Activated CD4-positive, alpha-beta T cell treated with anti-CD3 and anti-CD28 coated beads, Interleukin-2, Interleukin-6, amounts not matched to agents 100 ng/mL and 50 ng/mL, durations not matched to agents 16 hours and 8 hours (primary cell): ENCODE measurements at regions not wholly inside any gene's neighbourhood (a gene's known extent, or its start where the extent isn't known, plus 50 kb on each side); places are given as distances from the start of the nearest gene placed in this dataset.

Experiments used
- DNase-seq: peaks from one replicate; pipeline ENCODE4 v3.0.0-alpha.2; 2020

DNA sequence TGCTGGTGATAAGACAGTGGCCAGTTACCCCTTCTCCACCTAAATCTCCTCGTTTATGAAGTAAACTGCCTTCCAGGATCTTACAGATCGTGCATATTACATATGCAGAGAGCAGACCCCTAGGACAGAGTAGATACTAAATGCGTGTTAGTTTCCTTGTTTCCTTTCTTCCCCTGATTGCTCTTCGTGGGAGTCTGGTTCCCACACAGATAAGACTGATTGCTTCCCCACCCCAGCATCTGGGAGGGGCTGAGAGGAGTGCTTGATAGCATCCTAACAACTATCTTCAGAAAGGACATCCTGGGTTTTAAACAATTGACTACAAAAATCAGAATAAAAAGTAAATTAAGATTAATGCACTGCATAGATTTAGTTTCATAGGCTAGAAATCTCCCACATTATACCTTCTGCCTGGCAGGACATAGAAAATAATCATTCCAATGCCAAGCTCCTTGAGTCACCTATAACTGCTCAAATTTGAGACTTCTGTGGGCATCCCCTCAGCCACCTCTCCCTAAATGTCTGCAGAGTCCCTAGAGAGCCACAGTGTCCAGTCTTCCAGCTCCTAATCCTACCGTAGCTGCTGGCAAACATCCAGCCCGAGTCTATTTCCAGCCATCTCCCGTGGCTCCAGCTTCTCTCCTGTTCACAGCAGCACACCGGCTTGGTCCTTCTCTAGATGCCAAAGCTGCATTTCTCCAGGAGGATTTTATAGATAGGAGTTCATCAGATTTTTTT, 128.3 kb downstream of the LRRC30 start:
- no peak for DNase-seq

DNA sequence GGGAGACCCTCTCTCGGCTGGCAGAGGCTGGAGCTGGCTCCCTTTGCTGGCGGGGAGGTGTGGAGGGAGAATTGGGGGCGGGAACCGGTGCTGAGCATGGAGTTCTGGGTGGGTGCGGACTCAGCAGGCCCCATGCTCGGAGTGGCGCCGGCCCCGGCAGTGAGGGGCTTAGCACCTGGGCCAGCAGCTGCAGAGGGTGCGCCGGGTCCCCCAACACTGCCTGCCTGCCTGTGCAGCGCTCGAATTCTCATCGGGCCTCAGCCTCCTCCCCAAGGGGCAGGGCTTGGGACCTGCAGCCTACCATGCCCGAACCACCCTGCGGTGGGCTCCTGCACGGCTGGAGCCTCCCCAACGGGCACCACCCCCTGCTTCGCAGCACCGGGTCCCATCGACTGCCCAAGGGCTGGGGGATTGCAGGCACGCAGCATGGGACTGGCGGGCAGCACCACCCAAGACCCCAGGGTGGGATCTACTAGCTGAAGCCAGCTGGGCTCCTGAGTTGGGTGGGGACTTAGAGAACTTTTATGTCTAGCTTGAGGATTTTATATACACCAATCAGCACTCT, 129.8 kb downstream of the LRRC30 start:
- DNase-seq: no peak

DNA sequence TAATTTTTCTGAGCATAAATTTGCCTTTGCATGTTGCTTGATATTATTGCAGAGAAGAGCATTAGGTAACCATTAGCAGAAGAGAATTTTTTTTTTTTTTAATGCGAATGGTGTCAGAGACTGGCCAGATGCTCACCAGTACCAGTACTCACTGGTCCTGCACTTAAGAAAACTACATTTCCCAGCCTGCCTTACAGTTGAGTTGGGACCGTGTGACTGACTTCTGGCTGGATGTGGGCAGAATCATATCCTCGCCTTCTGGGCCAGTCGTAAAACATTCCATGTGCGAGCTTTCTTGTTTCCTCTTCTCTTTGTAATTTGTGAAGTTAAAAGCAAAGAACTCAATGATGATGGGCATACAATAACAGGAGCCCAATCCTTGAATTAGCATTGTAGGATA, 132.4 kb downstream of the LRRC30 start:
- no peak for DNase-seq

DNA sequence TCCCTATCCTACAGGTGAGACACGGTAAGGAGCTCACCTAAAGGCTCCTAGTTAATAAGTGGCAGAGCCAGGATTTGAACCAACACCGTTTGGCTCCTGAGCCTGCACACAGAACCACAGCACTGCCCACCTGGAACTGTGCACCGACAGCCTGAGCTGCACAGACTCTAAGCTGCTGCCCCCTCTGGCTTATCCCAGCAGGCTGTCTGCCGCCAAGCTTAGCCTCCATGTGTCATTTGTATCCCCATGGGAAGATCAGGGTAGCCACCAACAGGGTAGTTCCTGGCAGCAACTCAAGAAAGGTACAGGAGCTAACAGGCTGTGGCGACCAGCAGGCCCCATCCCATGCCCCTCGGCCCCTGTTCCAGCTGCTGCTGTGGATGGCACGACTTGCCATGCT, 135.7 kb downstream of the LRRC30 start:
- DNase-seq: no peak

DNA sequence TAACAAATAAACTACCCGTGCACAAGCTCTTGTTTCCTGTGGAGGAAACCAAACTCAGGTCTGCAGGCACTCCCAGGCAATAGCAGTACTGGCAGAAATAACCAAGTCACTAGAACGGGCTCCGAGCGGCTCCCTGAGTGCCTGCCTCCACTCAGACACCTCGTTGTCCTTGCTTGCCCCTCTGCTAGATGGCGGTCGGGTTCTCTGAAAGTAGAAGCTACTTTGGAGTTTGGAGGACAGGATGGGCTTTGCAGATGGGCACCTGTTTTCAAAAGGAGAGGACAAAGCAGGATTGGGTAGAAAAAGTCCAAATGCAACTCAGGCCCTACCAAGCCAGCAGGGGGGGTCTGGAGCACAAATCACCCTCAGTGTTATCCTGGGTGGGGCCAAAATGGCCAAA, 136.4 kb downstream of the LRRC30 start:
- DNase-seq: no peak

DNA sequence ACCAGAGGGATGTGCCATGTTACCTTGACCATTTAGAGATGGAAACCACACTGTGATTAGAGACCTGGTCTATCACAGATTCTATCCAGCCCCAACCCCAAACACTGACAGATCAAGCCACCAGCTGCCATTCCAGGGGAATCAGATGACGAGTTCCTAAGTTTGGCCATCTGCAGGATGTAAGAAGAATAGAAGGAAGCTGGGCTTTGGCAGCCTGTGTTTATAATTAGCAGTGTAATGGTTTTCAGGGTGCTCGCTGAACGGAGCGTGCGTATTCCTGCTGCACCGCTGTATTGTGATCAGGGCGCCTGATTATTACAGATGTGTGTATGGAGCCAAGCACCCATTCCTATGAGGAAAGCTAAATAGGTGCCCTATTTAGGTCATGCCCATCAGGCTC, 138.1 kb downstream of the LRRC30 start:
- no peak for DNase-seq

DNA sequence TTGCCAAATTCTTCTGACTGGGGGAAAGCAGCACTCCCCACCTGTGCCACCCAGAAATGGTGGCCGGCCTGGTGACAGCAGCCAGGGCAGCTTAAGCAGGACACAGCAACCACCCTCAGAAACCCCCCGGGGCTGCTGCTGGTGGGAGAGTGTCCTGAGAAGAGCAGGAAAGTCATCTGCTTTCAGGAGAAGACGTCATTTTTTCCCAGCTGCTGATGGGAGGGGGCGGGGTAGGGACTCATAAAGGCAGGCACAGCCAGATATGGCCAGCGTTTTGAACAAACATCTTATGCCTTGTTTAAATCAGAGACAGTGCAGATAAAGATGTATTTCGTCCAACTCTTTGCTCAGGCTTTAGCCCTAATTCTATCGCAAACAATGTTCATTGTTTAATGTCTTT, 139.5 kb downstream of the LRRC30 start:
- DNase-seq: no peak

DNA sequence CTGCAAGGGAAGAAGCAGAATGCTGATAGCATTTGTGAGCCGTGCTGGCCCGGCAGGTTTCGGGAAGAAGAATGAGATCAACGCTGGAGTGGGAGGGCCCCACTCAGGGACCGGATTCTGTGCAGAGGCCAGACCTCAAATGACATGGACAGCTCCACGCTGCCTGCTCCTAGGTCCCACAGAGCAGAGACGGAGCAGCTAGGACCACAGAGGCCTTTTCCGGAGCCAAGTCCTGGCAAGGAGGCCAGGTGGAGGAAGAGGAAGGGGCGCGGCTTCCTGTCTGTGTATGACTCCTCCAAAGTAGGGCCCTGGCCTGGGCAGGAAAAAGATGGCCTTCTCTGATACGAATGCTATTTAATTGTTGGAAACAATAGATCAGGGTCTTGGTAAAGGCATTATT, 139.9 kb downstream of the LRRC30 start:
- no peak for DNase-seq

DNA sequence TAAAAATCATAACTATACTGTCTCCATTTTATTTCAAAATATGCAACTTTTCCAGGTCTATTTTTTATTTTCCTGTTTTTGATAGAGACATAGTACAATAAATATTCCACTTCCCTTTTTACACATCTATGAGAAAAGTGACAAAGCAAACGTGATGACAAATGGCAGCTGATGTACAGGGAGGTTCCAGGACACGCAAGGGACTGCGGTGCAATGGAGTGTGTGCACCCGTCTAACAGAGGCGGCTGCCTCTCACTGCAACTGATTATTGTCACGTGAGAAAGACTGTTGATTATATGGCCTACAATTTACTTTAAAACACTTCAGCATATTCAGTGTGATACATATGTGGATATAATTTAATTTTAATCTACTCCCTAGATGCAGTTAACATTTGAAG, 142.6 kb downstream of the LRRC30 start:
- DNase-seq: no peak

DNA sequence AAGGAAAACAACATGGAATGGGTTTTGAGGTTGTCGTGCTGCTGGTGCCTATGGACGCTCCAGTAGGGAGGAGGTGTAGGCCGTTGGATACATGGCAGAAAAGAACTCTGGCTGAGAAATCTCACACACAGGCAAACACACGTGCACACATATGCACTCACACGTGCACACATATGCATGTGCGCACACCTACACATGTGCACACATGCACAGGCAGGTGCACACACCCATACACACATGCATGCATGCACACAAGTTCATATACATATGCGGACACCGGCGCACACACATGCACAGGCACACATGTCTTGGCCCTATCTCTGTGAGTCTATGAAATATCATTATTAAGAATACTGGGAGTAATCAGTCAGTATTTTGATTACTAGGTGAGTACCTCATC, 150.4 kb downstream of the LRRC30 start:
- no peak for DNase-seq

DNA sequence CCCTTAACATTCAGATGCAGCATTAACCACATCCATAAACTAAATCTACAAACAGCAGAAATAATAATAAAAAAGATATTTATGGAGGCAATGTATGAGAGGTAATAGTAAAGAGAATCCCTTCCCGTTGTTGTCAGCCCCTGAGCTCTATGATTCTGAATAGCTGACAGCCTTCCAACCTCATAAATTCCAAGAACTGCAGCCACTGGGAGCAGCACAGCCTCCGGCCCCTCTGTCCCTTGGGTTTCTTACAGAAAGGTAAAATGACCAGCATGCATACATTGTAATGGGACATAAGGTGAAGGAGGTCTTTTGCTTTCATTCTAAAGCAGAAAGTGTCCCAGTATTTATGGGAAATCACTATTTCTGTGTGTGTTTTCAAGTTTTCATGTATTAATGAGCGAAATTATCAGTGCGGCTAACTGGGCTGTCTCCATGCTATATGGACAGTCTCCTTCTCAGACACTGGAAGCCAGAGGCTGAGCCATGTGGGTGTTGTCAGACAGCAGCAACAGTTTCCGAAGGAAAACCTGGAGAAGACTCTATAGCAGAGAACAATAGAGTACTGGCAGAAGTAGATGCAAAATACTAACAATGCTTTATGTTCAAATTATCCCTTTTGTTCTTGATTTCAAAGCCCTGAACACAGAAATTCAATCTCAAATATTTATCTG, 151.6 kb downstream of the LRRC30 start:
- DNase-seq: no peak

DNA sequence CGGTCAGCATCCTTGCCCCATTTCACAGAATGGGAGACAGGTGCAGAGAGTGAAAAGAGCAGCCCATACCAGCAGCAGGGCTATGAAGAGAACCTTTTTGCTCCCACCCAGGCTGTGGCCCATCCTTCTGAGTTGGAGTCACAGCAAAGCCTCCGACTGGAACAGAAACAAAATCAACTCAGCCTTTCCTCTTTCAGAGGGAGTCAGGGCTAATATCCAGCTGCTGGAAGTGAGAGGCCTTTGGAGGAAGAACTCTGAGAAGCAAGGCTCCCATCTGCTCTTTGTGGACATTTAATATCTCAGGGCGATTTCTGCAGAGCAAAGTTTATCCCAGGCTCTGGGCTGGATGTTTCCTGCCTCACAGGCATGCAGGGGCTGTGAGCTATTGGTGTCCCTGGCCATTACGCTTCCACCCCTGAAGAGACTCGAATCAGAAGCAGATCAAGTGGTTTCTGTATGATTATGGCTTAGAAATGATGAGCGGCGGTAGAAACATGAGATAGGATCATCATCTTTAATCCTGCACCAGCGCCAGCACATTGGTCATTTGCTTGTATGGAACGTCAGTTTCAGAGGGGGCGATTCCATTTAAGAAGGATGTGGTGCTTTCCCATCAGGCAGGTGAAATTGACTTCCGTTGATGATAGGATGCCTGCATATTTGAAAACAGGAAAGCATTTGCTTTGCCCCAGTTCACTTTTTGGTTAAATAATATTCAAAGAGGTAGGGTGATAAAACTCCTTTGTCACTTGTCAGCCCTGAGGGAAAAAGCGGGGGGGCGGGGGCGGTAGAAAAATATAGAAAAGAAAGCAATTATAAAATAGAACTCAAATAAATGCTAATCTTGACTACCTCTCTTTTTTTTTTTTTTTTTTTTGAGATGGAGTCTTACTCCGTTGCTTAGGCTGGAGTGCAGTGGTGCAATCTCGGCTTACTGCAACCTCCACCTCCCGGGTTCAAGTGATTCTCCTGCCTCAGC, 152.4 kb downstream of the LRRC30 start:
- DNase-seq: no peak

DNA sequence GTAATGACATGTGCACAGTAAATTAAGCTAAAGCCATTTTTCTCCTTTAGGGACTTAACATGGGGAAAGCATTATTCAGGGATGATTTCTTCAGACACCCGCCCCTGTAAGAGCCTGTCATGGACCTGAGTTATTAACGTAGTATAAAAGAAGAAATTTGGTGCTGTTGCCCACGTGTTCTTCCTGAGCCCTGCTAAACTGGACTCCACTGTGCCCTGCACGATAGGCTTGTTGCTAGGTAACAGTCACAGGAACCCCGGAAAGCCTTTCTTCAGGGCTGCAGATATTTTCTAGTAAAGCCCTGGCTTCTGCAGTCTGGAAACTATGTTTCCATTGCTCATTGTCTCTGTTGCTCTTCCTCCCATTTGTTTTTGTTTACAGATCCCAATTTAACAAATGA, 157.9 kb downstream of the LRRC30 start:
- no peak for DNase-seq

DNA sequence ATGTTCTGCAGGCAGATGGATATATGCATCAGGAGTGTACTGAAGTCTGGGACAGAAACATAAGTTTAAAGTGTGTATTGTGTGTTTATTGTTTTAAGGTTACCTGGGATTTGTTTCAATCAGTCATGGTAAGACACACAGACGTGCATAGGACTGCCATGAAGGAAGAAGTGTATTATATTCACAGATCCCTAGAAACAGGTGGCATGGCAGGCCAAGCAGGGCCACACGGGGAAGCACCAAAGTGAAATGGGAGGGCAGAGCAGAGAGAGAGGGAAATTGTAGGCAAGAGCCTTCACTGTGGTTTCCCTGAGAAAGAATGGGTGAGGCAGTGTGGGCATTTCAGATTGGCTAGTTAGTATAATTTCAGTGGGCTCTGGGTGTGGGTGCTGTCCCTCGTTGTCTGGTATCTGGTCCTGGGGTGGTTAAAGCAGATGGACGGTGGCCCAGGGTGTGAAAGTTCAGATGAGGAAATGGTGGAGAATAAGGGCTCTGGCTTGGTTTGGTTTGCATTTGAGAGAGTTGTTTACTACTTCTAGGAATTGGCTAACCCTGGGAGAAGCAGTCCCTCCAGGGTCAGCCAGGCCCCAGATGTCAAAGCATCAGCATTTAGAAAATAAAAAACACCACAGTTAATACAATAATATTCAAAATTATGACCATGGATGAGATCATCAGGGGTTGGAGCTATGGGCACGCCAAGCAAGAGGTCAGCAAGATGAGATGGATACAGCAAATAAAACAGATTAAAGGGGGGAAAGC, 160.0 kb downstream of the LRRC30 start:
- no peak for DNase-seq

DNA sequence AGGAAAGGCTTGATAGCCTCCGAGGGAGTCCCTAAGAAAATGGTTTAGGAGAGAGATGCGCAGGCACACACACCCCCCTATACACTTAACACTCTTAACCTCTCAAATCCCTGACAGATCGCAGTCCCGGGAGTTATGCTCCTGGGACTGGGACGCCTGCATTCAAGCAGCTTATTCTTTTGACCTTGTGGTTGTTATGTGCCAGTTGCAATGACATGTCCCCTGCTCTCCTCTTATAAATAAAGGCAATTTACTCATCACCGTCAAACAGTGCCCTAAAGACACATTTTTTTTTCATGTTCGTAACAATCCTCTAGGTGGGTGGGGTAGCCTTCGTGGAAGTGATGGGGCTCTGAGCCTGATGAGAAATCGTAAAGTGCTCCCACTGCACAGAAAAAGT, 162.2 kb downstream of the LRRC30 start:
- no peak for DNase-seq

DNA sequence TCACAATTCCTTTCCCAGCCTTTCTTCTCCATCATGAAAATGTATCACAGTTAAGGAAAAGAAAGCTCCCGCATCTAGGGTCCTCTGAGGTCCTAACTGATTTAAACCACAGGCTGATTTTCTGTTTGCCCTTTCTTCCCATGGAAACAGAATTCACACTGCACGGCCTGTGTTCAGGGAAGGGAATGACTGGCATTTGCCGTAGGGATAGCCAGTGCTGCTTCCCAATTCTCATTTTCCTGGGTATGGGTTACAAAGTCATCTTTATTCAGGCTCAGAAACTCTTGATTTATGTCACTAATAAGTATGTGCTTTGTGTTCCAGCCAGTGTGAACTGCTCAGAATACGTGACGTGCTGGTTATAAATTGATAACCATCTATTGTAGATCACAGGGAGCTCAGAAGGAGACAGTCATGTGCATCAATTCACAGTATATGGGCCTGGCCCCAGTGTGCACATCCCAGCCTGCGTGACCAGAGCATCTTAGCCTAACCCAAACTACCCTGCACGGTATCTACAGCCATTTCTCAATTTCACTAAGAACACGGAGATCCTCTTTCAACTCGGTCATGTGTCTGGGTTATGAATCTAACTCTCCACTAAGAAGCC, 163.3 kb downstream of the LRRC30 start:
- no peak for DNase-seq

DNA sequence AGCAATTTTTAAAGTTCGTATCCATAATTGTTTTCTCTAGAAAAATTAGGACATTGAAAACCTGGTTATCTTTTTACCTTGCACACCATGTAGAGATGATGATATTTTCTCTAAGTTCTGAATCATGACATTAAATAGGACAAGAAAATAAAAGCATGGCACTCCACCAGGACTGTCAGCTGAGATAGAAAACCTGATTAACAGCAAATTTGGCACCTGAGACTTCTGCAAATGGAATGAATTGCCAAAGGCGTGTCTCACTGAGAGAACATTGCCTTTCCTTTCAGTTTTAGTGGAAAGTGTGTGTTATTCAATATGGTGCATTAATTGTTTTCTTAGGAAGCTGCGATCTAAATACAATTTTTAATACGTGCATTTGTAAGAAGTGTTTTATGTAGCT, 164.7 kb downstream of the LRRC30 start:
- DNase-seq: no peak

DNA sequence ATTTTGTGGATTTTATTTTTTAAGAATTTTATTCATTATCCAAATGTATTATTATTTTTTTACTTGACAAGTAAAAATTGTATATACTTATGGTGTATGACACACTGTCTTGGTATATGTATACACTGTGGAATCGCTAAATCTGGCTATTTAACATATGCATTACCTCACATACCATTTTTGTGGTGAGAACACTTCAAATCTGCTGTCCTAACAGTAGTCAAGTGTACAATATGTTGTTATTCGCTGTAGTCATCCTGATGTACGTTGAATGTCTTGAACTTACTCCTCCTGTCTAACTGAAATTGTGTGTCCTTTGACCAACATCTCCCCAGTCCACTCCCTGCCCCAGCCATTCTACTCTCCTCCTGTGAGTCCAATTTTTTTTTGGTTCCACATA, 153.2 kb upstream of the PTPRM start:
- no peak for DNase-seq

DNA sequence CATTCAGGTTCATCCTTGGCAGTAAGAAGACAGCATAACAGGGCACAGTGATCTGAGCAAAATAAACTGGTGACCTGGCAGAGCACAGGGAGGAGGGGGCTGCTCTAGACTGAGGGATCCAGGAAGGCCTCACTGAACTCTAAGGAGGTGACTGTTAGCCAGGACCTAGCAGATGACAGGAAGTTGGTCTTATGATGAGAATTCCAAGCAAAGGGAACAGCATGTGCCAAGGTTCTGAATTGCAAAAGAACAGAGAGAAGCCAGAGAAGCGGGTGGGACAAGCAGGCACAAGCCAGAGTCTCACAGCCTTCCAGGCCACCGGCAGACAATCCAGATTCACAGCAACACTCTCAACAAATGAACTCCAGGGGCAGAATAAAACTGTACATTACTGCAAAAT, 152.7 kb upstream of the PTPRM start:
- DNase-seq: no peak

DNA sequence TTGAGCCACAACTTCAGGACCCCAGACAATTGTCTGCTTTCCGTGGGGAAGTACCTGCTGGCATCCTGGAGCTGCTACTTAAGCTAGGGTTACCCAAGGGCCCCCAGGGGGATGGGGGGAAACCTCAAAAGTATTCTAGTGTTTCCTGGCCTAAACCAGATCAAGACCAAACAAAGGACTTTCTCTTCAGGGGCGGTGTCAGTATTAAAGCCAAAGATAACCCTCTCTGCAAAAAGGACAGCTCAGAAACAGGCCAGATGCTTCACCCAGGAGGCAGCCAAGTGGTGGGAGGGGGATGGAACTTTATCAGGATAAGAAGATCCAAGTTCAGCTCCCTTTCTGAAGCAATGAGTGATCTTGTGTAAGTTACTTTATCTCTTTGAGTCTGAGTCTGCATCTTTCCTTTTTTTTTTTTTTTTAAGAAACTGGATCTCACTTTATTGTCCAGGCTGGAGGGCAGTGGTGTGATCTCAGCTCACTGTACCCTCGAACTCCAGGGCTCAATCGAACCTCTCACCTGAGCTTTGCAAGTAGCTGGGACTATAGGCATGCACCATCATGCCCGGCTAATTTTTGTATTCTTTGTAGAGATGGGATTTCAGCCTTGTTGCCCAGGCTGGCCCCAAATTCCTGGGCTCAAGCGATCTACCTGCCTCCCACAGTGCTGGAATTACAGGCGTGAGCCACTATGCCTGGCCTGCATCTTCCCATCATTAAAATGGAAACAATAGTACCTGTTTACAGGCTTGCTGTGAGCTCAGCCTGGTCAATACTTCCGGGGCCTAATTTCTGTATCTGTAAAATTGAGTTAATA, 151.8 kb upstream of the PTPRM start:
- no peak for DNase-seq

DNA sequence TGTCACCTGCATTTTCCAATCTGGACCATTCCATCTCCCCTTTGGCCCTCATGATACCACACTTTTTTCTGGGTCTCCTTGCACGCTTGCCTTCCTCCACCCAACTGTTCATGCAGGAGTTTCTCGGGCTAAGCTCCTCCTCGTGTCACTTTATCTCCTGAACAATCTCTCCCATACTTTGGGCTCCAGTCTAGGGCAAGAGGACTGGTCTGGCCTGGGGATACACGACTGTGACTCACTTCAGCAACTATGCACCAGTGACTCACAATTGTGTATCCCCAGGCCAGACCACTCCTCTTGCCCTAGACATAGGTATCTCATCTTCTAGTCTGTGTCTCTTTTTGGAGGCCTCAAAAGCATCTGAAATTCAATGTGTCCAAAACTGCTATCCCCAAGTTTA, 149.4 kb upstream of the PTPRM start:
- no peak for DNase-seq
